ENCODE measurements at regions not wholly inside any gene's neighbourhood (a gene's known extent, or its start where the extent isn't known, plus 50 kb on each side); places are given as distances from the start of the nearest gene placed in this dataset.
"Not testable (repeated sequence)": the region's sequence is repeated elsewhere in the genome, so short reads cannot be mapped to it uniquely, and the experiment has no call there.

- DNase-seq, result not testable (repeated sequence)
Measured at GRCh38 chr2:132332345-132333033, 84.1 kb upstream of the GPR39 start.

DNA sequence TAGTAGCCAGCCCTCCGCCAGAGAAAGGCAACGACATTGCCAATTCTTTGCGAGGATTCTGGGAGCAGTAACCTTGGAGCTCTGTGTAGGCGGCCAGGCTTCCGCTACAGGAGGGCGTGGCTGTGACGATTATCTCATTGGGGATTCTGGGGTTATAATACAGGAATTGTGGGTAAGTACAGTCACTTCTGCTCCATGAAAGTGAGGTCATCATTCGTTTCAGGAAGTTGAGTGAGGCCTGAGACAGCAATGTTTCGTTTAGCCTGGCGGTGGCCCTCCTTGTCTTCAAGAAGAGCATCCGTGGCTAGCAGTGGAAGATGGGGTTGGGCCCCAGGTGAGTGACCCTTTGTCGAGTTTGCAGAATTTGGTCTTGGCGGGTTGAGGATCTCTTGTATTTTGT is 79.5 kb upstream of the GPR39 start:
- not testable (repeated sequence) for DNase-seq

GRCh38 chr2:132337844-132338243 is 78.8 kb upstream of the GPR39 start:
- not testable (repeated sequence) for DNase-seq

- DNase-seq, result peak; percentile 86
Measured at GRCh38 chr2:132347041-132347780, 69.4 kb upstream of the GPR39 start.

- peak; percentile 77 for DNase-seq
Measured at GRCh38 chr2:132349092-132349687, 67.4 kb upstream of the GPR39 start.

- DNase-seq, result not testable (repeated sequence)
Measured at GRCh38 chr2:132351668-132352067, 64.9 kb upstream of the GPR39 start.

- peak; percentile 93 for DNase-seq
Measured at GRCh38 chr2:132352481-132353001, 64.1 kb upstream of the GPR39 start.

GRCh38 chr2:132353380-132353779 is 63.2 kb upstream of the GPR39 start:
- DNase-seq, result not testable (repeated sequence)

DNA sequence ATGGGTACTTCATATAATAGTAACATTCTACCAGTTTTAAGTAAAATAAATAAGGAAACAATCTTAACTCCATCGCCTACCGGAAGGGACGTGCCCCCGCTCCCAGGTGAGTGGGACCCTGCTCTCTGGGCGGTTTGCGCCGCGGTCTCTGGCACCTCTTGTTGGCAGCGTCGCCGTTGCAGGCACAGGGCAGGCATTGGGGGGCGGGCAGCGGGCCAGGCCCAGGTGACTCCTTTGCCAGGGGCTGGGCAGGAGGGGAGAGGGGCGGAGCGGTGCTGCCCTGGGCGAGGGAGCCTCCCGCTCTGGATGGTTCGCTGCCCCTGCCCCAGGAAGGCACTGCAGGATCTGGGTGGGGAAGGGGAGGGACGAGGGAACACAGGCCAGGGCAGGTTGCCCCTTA is 55.6 kb upstream of the GPR39 start:
- not testable (repeated sequence) for DNase-seq

DNA sequence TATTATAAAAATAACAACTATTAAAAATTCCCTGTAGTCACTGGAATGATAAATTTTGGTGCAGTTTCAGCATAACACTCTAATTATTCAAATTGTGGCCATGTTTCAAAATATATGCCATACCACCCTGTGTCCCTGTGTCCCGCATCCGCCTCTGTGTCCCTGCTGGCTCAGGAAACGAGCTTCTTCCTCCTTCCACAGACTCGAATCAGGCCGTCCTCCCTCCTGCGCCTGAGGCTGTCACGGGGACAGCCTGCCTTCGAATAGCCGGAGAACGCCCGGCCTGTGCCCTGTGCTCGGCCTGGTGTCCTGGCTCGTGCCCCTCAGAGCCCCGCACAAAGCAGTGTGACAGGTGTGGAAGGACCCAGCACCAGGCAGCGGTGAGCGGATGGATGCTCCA is 55.1 kb upstream of the GPR39 start:
- not testable (repeated sequence) for DNase-seq

DNA sequence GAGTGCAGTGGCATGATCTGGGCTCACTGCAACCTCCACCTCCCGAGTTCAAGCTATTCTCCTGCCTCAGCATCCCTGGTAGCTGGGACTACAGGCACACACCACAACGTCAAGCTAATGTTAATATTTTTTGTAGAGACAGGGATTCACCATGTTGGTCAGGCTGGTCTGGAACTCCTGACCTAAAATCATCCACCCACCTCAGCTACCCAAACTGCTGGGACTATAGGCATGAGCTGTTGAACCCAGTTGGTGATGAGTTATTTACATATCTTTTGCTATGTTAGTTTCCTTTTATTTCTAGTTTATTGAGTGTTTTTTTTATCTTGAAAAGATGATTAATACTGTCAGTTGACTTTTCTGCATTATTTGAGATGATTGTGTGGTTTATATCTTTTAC is 53.3 kb upstream of the GPR39 start:
- DNase-seq, result not testable (repeated sequence)

DNA sequence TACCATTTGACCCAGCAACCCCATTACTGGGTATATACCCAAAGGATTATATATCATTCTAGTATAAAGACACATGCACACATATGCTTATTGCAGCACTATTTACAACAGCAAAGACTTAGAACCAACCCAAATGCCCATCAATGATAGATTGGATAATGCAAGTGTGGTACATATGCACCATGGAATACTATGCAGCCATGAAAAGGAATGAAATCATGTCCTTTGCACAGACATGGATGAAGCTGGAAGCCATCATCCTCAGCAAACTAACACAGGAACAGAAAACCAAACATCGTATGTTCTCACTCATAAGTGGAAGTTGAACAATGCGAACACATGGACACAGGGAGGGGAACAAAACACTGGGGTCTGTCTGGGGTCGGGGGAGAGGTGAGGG is 50.6 kb upstream of the GPR39 start:
- not testable (repeated sequence) for DNase-seq

GRCh38 chr2:132366421-132367180 is 50.0 kb upstream of the GPR39 start:
- DNase-seq, result no peak

Data from NCI-H345 (cell line).